Suppressor macrophage treated with lipopolysaccharide for 1 hour (primary cell): ENCODE measurements at regions not wholly inside any gene's neighbourhood (a gene's known extent, or its start where the extent isn't known, plus 50 kb on each side); places are given as distances from the start of the nearest gene placed in this dataset.
A peak's percentile ranks its signal among the peaks of the same experiment; 100 is the strongest.

Experiments used
- DNase-seq, 3 donors: peaks; one replicate each; pipeline ENCODE4 v3.0.0-alpha.2; 2020 to 2022

DNA sequence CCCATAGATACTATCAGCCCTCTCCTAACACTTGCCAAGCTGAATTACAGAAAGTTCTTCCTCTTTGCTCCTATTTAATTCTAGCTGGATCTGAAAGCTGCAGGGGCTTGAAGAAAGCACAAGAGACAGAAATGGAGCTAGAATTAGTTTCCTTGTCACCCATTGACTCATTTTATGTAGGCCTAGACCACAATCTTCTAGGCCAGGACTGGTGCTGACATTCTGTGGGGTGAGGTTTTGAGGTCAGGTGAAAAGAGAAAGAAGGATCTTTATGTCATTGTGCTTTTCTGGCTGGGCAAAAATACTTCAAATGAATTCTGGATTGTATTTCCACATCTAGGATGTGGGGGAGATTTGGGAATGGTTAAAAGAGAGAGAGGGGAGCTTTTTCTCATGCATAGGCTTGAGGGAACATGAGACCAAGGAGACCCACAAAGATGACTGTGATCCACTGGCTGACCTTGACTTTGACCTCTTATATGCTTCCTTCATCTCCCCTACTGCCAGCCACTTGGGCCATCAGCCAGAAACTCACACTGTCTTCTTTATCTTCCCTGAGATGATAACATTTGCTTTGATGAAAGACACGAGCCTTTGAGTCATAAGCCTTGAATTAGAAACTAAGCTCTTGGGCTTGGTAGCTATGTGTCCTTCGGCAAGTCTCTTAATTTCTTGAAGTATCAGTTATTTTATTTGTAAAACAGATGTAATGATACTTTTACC is 274.9 kb upstream of the CADM1 start:
- DNase-seq = no peak

DNA sequence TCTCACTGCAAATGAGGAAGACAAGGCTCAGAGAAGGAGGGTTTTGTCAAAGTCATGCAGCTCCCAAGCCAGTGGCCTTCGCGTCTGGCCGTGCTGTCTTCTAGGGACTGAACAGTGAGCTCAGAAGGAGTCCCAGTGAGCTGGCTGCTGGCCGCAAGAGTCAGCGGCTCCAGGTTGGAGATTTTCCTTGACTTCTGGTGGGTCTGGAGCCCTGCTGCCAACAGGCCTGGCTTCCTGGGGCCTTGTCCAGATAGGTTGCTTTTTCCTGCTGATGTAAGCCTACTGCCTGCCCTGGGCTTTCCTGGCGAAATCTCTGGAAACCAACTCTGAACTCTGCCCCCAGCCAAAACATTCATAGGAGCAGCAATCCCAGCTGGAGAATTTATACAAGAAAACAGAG is 272.7 kb upstream of the CADM1 start:
- no peak for DNase-seq

GRCh38 chr11:115775846-115776245 is 271.6 kb upstream of the CADM1 start:
- DNase-seq = no peak

- no peak for DNase-seq
Measured at GRCh38 chr11:115774756-115775155, 270.5 kb upstream of the CADM1 start.

DNA sequence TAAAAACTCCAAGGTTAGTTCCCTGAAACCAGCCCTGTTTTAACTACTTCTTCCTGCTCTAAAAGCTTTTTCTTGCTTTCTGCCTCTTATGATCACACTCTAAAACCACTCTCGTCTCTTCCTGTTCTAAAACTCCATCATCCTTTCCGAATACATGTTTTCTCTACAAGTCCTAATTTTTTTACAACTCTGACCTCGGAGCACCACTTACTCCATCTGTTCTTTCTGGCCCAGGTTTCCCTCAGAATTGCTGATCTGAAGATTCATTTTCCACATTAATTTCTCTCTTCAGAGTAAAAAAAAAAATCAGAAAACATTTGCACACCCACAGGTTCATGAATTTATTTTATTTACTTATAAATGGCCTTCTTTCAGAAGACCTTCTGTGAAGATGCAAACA is 265.7 kb upstream of the CADM1 start:
- DNase-seq = no peak

DNA sequence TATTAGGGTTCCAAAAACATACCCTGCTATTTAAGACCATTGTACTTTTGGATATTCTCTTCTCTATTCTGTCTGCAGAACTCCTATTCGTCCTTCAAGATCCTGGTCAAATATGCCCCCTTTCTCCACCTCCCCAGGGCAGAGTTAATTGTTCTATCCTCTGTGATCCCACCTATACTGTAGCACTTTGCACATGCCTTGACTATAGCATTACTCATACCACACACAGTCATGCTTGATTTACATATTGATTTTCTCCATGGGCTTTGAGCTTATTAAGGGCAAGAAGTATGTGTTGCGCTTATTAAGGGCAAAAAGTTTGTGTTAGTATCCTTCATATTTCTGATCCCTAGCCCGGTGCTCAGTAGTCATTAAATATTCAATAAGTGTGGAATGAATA is 263.7 kb upstream of the CADM1 start:
- DNase-seq = no peak

- no peak for DNase-seq
Measured at GRCh38 chr11:115767047-115767802, 263.0 kb upstream of the CADM1 start.

GRCh38 chr11:115766561-115766960 is 262.3 kb upstream of the CADM1 start:
- no peak for DNase-seq

DNA sequence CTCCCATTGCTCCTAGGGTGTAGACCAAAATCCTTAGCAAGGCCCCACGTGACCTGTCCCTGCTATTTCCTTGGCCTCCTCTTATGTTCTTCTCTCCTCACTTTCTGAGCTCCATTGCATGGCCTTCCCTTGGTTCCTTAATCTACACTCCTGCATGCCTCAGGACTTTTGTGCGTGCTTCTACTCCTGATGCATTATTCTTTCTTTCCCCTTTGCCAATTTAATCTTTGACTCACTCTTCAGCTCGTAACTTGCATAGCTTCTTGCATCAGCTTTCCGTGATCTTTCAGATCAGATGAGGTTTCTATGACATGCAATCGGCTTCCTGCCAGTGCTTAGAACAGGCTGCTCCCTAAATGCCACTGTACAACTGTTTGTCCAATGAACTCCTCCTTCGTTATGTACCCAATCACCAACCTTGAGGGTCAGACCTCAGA is 261.6 kb upstream of the CADM1 start:
- DNase-seq = peak; percentile 14 to 38 (median 33)

- no peak for DNase-seq
Measured at GRCh38 chr11:115764176-115764575, 260.0 kb upstream of the CADM1 start.

DNA sequence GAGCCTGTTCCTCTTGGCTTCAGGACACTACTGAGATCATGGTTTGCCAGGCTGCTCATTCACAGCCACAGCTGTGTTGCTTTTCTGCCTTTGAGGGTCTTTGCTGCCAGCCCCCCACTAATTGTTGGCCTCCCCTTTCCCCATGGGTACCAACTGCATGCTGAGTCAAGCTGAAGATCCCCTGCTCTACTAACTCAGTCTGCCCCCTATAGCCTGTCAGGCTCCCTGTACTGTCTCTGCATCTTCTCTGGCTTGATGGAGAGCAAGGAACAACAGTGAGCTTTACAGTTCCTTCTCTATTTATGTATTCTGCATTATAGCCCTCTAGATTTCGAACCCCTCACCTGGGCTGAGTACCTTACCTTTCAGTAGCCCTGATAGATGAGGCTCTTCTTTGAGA is 257.6 kb upstream of the CADM1 start:
- DNase-seq = no peak

DNA sequence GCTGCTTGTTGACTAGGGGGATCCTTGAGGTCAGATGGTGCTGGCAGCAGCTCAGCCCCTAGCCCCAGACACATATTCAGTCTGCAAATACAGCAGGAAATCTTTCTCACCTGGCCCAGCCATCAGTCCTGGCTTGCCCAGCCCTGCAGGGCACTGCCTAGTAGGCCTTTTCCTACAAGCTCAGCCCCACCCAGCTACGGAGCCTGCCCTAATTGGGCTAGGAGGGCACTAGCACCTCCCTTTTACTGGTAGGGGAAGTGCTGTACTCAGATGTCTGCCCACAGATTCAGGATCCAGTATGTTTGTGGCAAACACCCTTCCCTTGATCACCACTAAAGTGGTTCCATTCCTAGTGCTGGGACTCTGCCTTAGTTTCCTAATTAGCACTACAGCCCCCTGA is 257.1 kb upstream of the CADM1 start:
- peak; percentile 65 to 78 (median 66) for DNase-seq

DNA sequence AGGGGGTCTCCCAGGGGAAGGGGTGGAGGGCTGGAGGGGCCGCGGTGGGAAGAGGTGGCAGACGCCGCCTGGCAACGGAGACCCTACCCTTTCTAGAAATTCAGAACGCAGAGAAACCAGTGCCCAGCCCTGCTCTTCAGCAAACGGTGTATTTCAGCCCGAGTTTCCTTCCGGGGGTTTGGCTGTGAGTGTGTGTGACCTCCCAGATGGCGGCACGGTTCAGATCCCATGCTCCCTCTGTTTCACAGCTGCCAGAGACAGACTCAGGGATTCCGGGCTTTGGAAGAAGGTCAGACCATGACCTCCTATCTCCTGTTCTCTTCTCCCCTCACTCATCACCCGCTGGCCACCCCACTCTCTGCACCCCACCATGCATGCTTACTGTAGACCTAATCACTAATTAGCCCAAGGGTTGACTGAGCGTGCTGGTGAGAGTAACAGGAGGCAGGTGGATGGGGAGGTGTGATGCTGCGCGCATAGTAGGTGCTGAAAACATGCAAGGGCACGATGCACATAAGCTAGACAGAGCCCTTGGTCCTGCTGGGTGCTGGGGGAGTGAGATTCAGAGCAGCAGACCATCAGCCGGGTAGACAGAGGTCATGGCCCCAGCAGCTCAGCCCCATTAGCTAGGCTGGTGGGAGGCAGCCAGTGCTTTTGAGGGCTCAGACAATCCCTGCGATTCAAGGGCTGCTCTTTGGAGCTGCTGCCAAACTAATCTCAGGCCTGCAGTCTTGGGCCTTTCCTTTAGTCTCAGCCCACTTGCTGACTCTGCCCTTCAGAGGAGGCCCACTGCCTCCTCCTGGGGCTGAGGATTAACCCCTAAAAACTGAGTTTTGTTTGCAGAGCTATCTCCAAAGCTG is 256.5 kb upstream of the CADM1 start:
- DNase-seq = no peak

- DNase-seq = peak; percentile 36 to 70 (median 55)
Measured at GRCh38 chr11:115759622-115760460, 255.6 kb upstream of the CADM1 start.

DNA sequence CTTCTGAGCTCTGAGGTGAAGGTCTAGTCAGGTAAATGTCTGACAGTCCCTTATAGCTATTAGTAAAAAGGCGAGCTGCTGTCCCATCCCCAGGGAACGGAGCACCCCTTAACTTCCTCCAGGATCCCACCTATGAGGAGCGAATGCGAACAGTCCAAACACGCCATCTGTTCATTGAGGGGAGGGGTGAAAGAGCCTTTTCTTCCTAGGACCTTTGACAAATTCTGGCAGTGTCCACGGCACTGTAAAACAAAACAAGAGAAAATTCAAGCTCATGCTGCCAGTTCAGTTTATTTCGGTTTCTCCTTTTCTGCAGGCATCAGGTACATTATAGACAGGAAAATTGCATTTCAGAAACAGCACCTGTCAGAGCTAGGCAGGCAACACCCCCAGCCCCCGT is 253.8 kb upstream of the CADM1 start:
- no peak for DNase-seq

DNA sequence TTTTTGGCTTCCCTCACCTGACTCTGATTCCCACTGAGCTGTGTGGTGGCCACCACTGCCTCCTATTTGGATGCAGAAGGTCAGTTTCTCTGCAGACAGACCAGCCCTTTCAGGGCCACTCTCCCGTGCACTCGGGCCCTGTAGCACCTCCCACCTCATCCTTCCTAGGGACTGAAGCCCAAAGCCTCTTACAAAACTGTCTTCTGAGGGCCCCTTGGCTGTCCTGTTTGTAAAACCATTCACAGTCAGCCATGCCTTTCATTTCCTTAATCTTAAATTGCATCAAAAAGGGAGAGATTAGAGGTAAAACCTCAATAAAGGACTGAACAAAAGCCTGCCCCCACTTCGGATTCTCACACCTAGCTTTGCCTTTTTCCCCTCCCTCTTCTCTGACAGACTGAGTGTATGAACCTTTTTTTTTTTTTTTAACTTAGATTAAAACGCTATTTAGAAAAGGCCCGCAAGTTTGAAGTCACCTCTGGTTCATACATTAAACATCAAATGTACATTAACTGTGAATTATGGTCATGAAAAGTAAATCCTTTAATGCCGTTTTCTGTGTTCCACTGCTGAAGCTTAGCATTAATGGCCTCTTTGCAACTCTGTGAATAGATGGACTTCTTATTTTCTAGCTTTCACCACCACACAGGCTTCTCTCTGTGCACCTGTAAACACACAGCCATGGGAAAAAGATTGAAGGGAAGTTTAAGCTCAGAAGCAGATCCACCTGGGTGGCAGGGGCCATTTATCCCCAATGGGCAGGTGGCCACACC is 247.2 kb upstream of the CADM1 start:
- DNase-seq = no peak

- DNase-seq = peak; percentile 78 to 83 (median 81)
Measured at GRCh38 chr11:115745610-115746512, 241.6 kb upstream of the CADM1 start.

DNA sequence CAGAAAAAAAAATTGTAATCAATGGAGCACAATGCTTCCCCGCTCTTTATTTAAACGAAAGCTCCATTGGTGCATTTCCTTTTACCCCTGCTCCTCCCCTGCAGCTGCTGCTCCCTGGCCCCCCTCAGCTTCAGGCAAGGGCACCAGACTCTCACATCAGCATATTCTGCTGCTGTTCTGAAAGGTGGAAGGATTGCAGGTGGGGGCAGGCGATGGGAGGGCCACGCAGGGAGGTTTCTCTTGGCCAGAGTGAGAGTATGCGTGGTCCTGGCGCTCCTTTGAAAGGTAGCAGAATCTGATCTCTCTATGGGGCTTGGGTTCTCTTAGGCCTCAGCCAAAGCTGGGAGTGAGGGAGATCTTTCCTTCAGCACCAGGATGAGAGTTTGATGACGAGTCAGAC is 240.9 kb upstream of the CADM1 start:
- DNase-seq = no peak

GRCh38 chr11:115743719-115744118 is 239.5 kb upstream of the CADM1 start:
- no peak for DNase-seq

GRCh38 chr11:115741376-115742107 is 237.3 kb upstream of the CADM1 start:
- DNase-seq = no peak
